Neural cell (in vitro differentiated cells): ENCODE measurements at regions not wholly inside any gene's neighbourhood (a gene's known extent, or its start where the extent isn't known, plus 50 kb on each side); places are given as distances from the start of the nearest gene placed in this dataset.

ENCODE experiments used
- H2AFZ ChIP-seq: fragments of 200-600, 300-800 bp; sonication (generic), shearing (Covaris generic); 2 replicates; pipeline ENCODE4 v1.6.0; 2014; ENCODE audit warnings: low read depth, mild to moderate bottlenecking, antibody characterized with exemption, low read length, moderate library complexity
- H3F3A ChIP-seq: fragments of 200-600 bp; shearing (Covaris generic); 2 replicates; pipeline ENCODE4 v1.6.1; 2016; ENCODE audit warnings: mild to moderate bottlenecking, moderate library complexity, mixed read lengths, antibody characterized with exemption, low read length; ENCODE audit not compliant: insufficient read depth, poor library complexity, severe bottlenecking
- H3K27ac ChIP-seq: fragments of 200-600, 300-800 bp; sonication (generic), shearing (Covaris generic); 2 replicates; pipeline ENCODE4 v1.5.1; 2014; ENCODE audit warnings: mild to moderate bottlenecking, low read length, moderate library complexity
- H3K27me3 ChIP-seq: fragments of 300-800, 200-600 bp; sonication (generic), shearing (Covaris generic); 2 replicates; pipeline ENCODE4 v1.6.0; 2014; ENCODE audit warnings: mild to moderate bottlenecking, low read depth, low read length, moderate library complexity; ENCODE audit not compliant: insufficient read depth
- H3K36me3 ChIP-seq: fragments of 300-800, 200-600 bp; sonication (generic), shearing (Covaris generic); 2 replicates; pipeline ENCODE4 v1.5.1; 2014; ENCODE audit warnings: mild to moderate bottlenecking, antibody characterized with exemption, low read length, moderate library complexity; ENCODE audit not compliant: insufficient read depth
- H3K4me2 ChIP-seq: fragments of 300-800, 200-600 bp; sonication (generic), shearing (Covaris generic); 2 replicates; pipeline ENCODE4 v1.6.0; 2014; ENCODE audit warnings: mild to moderate bottlenecking, low read length
- H3K4me3 ChIP-seq: fragments of 300-800, 200-600 bp; sonication (generic), shearing (Covaris generic); 2 replicates; pipeline ENCODE4 v1.5.1; 2014; ENCODE audit warnings: mild to moderate bottlenecking, low read length, moderate library complexity
- H3K79me2 ChIP-seq: fragments of 200-600 bp; shearing (Covaris generic); replicated peaks from 2 replicates; pipeline ENCODE4 v1.6.0; 2014; ENCODE audit warnings: mild to moderate bottlenecking, low read length, moderate library complexity; ENCODE audit not compliant: insufficient read depth
- H3K9ac ChIP-seq: fragments of 300-800, 200-600 bp; sonication (generic), shearing (Covaris generic); 2 replicates; pipeline ENCODE4 v1.6.1; 2016; ENCODE audit warnings: mild to moderate bottlenecking, low read length, mixed read lengths
- H3K9me2 ChIP-seq: fragments of 200-600 bp; shearing (Covaris generic); 2 replicates; pipeline ENCODE4 v1.6.1; 2016; ENCODE audit warnings: mild to moderate bottlenecking, low read length, mixed read lengths; ENCODE audit not compliant: insufficient read depth
- H3K9me3 ChIP-seq: fragments of 200-600, 300-800 bp; sonication (generic), shearing (Covaris generic); 2 replicates; pipeline ENCODE4 v1.6.1; 2016; ENCODE audit warnings: mild to moderate bottlenecking, mixed run types, low read length, moderate library complexity, mixed read lengths
- H4K20me1 ChIP-seq: fragments of 200-600 bp; shearing (Covaris generic); 2 replicates; pipeline ENCODE4 v1.6.1; 2016; ENCODE audit warnings: mild to moderate bottlenecking, mixed run types; ENCODE audit not compliant: insufficient read depth
- CTCF ChIP-seq: fragments of 450-650 bp; IDR thresholded peaks from 2 replicates; pipeline ENCODE4 v1.5.1; 2014; ENCODE audit warnings: antibody characterized with exemption, mild to moderate bottlenecking, moderate library complexity; ENCODE audit not compliant: poor library complexity, severe bottlenecking
- EP300 ChIP-seq: fragments of 450-650 bp; conservative IDR thresholded peaks from 2 replicates; pipeline ENCODE4 v1.6.1; 2014; ENCODE audit warnings: antibody characterized with exemption, mild to moderate bottlenecking, moderate library complexity; ENCODE audit not compliant: poor library complexity, severe bottlenecking
- EZH2 ChIP-seq: fragments of 200-600, 300-800 bp; shearing (Covaris generic), sonication (generic); IDR thresholded peaks from 2 replicates; pipeline ENCODE4 v1.6.1; 2014; ENCODE audit warnings: antibody characterized with exemption, low read length, borderline replicate concordance, mild to moderate bottlenecking; ENCODE audit not compliant: insufficient read depth, poor library complexity, severe bottlenecking
- MXI1 ChIP-seq: fragments of 450-650 bp; conservative IDR thresholded peaks from 2 replicates; pipeline ENCODE4 v1.6.1; 2014; ENCODE audit warnings: antibody characterized with exemption, mild to moderate bottlenecking; ENCODE audit not compliant: poor library complexity, severe bottlenecking
- POLR2AphosphoS5 ChIP-seq: IDR thresholded peaks from 2 replicates; pipeline ENCODE4 v1.6.1; 2012
- RAD21 ChIP-seq: fragments of 450-650 bp; conservative IDR thresholded peaks from 2 replicates; pipeline ENCODE4 v1.6.1; 2014; ENCODE audit warnings: antibody characterized with exemption, mild to moderate bottlenecking, moderate library complexity
- REST ChIP-seq: IDR thresholded peaks from 2 replicates; pipeline ENCODE4 v1.6.1; 2012; ENCODE audit warnings: borderline replicate concordance
- SMC3 ChIP-seq: fragments of 450-650 bp; conservative IDR thresholded peaks from 2 replicates; pipeline ENCODE4 v1.6.1; 2014; ENCODE audit warnings: antibody characterized with exemption, mild to moderate bottlenecking, moderate library complexity; ENCODE audit not compliant: poor library complexity
- TAF1 ChIP-seq: IDR thresholded peaks from 2 replicates; pipeline ENCODE4 v1.6.1; 2012; ENCODE audit warnings: low read depth

GRCh38 chr4:147311956-147312355, 168.9 kb upstream of the EDNRA start:
- Histone ChIP-seq H3K36me3 (no peaks in the 10 kb centered on the region), H3K27me3 (no peaks in the 10 kb centered on the region), H3K4me2 (no peak overlapping the region), H3K9me2 (no peaks in the 10 kb centered on the region), H3K9ac (no peak overlapping the region), H3K4me3 (no peak overlapping the region), H3K9me3 (no peaks in the 10 kb centered on the region), H3K79me2 (no peaks in the 10 kb centered on the region), H4K20me1 (no peaks in the 10 kb centered on the region), H3F3A (no peaks in the 10 kb centered on the region), H2AFZ (no peak overlapping the region), H3K27ac (no peak overlapping the region)
- TF ChIP-seq CTCF, result no peak
- TF ChIP-seq MXI1, result no peak
- TF ChIP-seq RAD21, result no peak
- no peak for TF ChIP-seq POLR2AphosphoS5
- TF ChIP-seq REST, result no peak
- TF ChIP-seq SMC3, result no peak
- no peak for TF ChIP-seq EZH2
- no peak for TF ChIP-seq EP300
- TF ChIP-seq TAF1, result no peak

- H3K4me3 ChIP-seq, result no peak overlapping the region
- H3K9me2 ChIP-seq, result no peaks in the 10 kb centered on the region
- no peaks in the 10 kb centered on the region for H3F3A ChIP-seq
- H3K27ac ChIP-seq, result no peak overlapping the region
- no peaks in the 10 kb centered on the region for H4K20me1 ChIP-seq
- no peak overlapping the region for H3K9ac ChIP-seq
- TF ChIP-seq CTCF, result no peak
- TF ChIP-seq POLR2AphosphoS5, result no peak
- TF ChIP-seq RAD21, result no peak
- TF ChIP-seq MXI1, result no peak
- TF ChIP-seq SMC3, result no peak
- no peak for TF ChIP-seq TAF1
- TF ChIP-seq REST, result no peak
- TF ChIP-seq EZH2, result no peak
- TF ChIP-seq EP300, result no peak
- H2AFZ ChIP-seq, result no peak overlapping the region
- no peaks in the 10 kb centered on the region for H3K79me2 ChIP-seq
- no peaks in the 10 kb centered on the region for H3K27me3 ChIP-seq
- no peak overlapping the region for H3K4me2 ChIP-seq
- H3K36me3 ChIP-seq, result no peaks in the 10 kb centered on the region
- H3K9me3 ChIP-seq, result no peaks in the 10 kb centered on the region
Measured at GRCh38 chr4:147312376-147313046, 168.4 kb upstream of the EDNRA start.
